ENCODE measurements at regions not wholly inside any gene's neighbourhood (a gene's known extent, or its start where the extent isn't known, plus 50 kb on each side); places are given as distances from the start of the nearest gene placed in this dataset.

- no peak for DNase-seq (ENCODE audit: low read depth, low spot score)
Measured at GRCh38 chr20:60211618-60212463, 253.6 kb downstream of the CDH26 start.

- no peak for DNase-seq (ENCODE audit: low read depth, low spot score)
Measured at GRCh38 chr20:60212695-60213094, 254.5 kb downstream of the CDH26 start.

DNA sequence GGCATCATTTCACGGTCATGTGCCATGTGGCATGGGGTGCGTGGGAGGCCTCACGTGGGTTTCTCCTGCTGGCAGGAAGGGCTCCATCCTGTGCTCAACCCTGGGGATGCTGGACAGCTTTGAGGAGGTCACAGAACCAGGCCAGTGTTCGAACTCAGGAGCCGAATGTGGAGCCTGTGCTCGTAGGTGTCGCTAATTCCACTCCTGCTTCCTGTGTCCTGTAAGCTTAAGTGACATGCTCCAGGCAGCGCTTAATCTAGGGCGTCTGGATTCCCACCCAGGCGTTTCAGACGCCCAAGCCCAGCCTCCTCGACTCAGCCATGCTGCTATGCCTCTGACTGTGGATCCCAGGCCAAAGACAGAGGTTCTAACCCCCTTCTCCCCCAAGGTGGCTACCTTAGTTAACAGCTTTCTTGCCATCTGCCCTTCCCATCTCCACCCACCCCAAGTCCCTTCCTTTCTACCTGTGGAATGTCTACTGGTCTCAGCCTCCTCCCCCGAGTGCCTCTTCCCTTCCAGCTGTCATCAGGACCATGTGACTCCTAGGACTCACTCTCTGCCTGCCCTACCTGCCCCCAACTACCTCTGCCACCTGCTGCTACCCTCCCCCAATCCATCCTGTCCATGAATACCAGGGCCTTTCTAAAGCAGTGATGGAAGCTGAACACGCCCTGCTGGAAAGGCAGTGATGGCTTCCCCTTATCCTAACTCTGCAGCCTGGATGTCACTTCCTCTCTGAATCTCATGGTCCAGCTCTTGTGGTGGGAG is 255.1 kb downstream of the CDH26 start:
- DNase-seq (ENCODE audit: low read depth, low spot score), result no peak

DNA sequence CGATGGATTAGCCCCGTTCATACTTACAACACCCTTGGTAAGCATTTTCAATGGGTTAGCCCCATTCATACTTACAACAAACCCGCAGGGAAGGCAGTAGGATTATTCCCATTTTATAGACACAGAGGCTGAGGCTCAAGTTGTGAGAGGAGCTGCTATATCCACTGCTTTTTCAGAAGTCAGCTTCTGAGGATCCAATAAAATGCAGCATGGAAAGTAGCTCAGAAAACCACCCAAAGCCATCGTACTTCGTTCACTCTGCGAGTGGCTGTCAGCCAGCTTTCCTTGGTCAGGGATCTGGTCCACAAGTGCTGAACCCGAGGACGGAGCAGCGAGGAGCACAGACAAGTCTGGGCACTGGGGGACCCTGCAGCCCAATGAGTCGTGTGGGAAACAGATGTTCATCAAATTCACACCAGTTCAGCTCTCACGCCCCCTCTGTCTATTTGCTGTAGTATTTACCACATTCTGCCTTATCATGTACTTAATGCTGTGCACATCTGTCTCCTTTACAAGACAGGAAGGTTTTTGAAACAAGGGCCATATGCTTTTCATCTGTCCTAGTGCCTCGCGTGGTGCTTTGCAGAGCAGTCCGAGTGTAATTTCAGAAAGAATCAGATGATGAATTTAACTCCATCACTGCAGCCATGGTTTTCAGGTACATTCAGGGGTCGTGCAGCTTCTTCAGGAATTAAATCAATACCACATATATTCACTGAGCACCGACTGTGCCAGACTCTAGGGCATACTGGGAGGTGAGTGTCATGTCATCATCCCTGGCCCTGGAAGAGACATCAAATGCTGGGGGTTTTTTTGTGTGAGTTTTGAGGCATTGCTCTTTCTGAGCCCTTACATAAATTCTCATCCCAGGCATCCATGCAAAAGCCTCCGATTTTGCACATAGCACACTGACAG is 256.9 kb downstream of the CDH26 start:
- DNase-seq (ENCODE audit: low read depth, low spot score), result no peak

GRCh38 chr20:60215816-60216730 is 257.9 kb downstream of the CDH26 start:
- DNase-seq (ENCODE audit: low read depth, low spot score), result no peak

DNA sequence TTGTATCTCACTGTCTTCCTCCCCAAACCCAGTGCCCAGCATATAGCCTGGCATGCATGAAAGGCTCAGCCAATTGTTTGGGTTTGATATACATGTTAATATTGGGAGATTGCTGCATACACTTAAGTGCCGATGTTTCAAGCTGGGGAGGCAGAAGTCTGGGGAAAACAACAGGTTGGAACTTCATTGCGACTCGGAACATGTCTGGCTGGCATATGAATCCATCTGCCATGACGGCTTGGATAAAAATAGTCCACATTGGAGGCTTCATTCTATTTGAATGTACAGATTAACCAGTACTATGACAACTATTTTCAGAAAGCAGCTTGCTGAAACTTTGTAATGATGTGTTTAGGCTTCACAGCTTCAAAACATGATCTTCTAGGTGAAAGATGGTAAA is 261.0 kb downstream of the CDH26 start:
- DNase-seq (ENCODE audit: low read depth, low spot score), result no peak

- DNase-seq (ENCODE audit: low read depth, low spot score), result no peak
Measured at GRCh38 chr20:60219984-60220562, 261.9 kb downstream of the CDH26 start.

DNA sequence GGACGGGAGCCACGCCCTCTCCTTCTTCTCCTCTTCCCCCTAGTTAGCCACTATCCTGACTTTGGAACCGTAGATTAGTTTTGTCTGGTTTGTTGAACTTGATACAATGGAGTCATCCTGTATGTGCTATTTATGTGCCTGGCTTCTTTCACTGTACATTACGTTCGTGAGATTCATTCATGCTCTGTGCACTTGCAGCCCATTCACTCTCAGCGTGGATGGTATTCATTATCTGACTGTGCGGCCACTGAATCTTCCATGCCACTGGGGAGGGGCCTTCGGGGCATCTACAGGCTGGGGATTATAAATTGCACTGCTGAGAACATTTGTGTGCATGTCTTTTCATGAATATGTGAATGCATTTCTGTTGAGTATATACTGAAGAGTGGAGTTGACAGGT is 262.5 kb downstream of the CDH26 start:
- no peak for DNase-seq (ENCODE audit: low read depth, low spot score)

DNA sequence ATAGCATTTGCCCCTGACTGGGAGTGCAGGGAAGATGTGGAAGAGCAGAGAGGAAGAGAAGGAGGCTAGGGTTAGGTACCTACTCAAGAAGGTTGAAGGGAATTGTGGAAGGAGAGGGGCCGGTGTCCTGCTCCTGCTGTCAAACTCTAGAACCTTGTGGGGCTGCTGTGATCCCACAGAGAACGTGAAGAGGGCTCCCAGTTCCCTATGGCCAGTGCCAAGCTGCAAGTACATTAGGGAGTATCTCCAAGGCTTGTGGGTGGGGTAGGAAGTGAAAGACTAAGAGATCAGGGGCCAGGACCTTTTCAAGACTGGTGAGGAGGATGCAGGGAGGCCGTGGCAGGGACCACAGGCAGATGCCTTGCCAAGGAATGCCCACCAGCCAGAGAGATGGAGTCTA is 263.4 kb downstream of the CDH26 start:
- no peak for DNase-seq (ENCODE audit: low read depth, low spot score)

- no peak for DNase-seq (ENCODE audit: low read depth, low spot score)
Measured at GRCh38 chr20:60222497-60222896, 264.3 kb downstream of the CDH26 start.

- DNase-seq (ENCODE audit: low read depth, low spot score), result no peak
Measured at GRCh38 chr20:60223174-60223573, 265.0 kb downstream of the CDH26 start.

- DNase-seq (ENCODE audit: low read depth, low spot score), result no peak
Measured at GRCh38 chr20:60224914-60225313, 266.7 kb downstream of the CDH26 start.

DNA sequence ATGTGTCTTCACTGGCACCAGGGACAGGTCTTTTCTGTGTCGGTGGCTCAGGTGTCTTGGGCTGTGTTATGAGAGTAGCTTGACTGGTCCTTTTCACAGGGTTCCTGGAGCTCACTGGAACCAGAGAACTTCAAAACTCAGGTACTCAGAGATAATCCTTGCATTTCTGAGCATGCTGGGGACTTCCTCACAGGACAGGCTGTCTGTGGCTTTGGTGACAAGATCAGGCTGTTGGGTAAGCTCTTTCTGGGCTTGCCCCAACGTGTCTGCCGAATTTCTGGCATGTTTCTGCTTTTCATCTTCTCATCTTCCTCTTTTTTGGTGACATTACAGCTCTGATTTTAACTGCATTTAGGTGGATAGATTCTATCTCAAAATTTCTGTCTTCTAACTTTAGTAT is 270.0 kb downstream of the CDH26 start:
- no peak for DNase-seq (ENCODE audit: low read depth, low spot score)

- no peak for DNase-seq (ENCODE audit: low read depth, low spot score)
Measured at GRCh38 chr20:60232380-60232779, 274.2 kb downstream of the CDH26 start.

DNA sequence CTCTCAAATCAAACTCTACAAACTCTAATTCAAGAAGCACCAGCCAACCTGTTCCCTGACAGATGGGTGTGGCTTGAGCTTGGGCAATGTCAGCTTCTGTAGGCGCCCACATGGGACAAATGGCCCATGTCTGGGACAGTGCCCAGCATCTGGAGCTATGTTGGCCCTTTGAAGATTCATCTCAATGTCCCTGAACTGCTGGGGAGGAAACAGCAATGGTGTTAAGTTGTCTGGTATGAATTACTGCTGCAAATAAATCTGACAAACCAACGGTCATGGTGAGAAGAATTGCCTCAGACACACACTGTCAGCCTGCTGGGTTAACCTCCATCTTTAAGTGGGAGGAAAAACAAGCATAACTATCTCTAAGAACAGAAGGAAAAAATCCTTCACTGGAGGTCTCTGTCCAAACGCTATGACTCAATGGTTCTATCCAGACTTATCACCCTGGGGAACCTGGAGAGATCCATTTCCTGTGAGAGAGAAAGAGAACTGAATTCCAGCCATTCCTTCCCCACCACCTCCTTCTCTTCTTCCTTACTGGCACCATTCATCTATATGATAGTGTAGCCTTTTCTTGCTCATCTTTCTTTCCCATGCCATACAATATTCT is 274.9 kb downstream of the CDH26 start:
- no peak for DNase-seq (ENCODE audit: low read depth, low spot score)

GRCh38 chr20:60236613-60237012 is 278.4 kb downstream of the CDH26 start:
- DNase-seq (ENCODE audit: low read depth, low spot score), result no peak

GRCh38 chr20:60237981-60238380 is 279.8 kb downstream of the CDH26 start:
- DNase-seq (ENCODE audit: low read depth, low spot score), result no peak

- no peak for DNase-seq (ENCODE audit: low read depth, low spot score)
Measured at GRCh38 chr20:60238992-60239660, 280.9 kb downstream of the CDH26 start.

GRCh38 chr20:60239956-60240355 is 281.7 kb downstream of the CDH26 start:
- DNase-seq (ENCODE audit: low read depth, low spot score), result no peak
